ENCODE measurements at regions not wholly inside any gene's neighbourhood (a gene's known extent, or its start where the extent isn't known, plus 50 kb on each side); places are given as distances from the start of the nearest gene placed in this dataset.
"Not testable (repeated sequence)": the region's sequence is repeated elsewhere in the genome, so short reads cannot be mapped to it uniquely, and the experiment has no call there.

DNA sequence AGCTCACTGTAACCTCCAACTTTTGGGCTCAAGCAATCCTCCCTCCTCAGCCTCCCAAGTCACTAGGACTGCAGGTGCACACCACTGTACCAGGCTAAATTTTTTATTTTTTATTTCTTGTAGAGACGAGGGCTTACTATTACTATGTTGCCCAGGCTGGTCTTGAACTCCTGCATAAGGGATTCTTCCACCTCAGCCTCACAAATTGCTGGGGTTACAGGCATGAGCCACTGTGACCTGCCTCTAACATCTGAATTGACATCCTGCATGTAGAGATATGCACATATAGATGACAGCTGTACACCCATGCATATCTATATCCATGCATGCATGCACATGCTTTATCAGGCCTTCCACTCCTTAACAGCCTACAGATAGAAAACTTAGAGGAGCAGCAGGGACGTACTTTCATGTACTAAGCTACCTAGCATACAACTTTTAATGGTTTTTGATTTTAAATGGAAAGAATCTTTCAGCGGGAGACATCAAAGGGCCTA lies 740.9 kb upstream of the TPTE start:
- no peaks in the 10 kb centered on the region for H3K9me3 ChIP-seq (ENCODE audit: control insufficient read depth, insufficient read depth, low read depth, low read length)
- no peaks in the 10 kb centered on the region for H3K4me1 ChIP-seq (ENCODE audit: control insufficient read depth, insufficient read depth, low read length)
- H3K36me3 ChIP-seq (ENCODE audit: control insufficient read depth in 2 of 2, insufficient read depth in 1 of 2, low read length in 2 of 2): no peaks in the 10 kb centered on the region
- TF ChIP-seq ZNF138 (tag by site-specific recombination; IDR thresholded peaks at IDR 0.05; ENCODE audit: borderline replicate concordance): no peak
- TF ChIP-seq SP2 (tag by site-specific recombination; IDR thresholded peaks at IDR 0.05): no peak
- no peak for TF ChIP-seq YY2 (tag by site-specific recombination; IDR thresholded peaks at IDR 0.05)
- no peak for TF ChIP-seq ZNF2 (tag by site-specific recombination; IDR thresholded peaks at IDR 0.05)
- TF ChIP-seq SCRT1 (tag by site-specific recombination; IDR thresholded peaks at IDR 0.05; ENCODE audit: borderline replicate concordance): no peak
- TF ChIP-seq ZNF202 (tag by site-specific recombination; IDR thresholded peaks at IDR 0.05; ENCODE audit: borderline replicate concordance): no peak
- TF ChIP-seq ZNF394 (tag by site-specific recombination; IDR thresholded peaks at IDR 0.05; ENCODE audit: borderline replicate concordance): no peak
- no peak for TF ChIP-seq ZNF133 (tag by site-specific recombination; IDR thresholded peaks at IDR 0.05)
- TF ChIP-seq HOXD13 (CRISPR knock-in tag; IDR thresholded peaks at IDR 0.05; ENCODE audit: borderline replicate concordance): no peak
- no peak for TF ChIP-seq ZNF624 (tag by site-specific recombination; IDR thresholded peaks at IDR 0.05)
- TF ChIP-seq ZNF792 (tag by site-specific recombination; IDR thresholded peaks at IDR 0.05): no peak
- ChIA-PET CTCF (no interaction called here), POLR2A (no interaction called here)
- H3K27ac ChIP-seq (ENCODE audit: extremely low read depth, low read depth, low read length): no peak overlapping the region
- no peak overlapping the region for H3K4me3 ChIP-seq (ENCODE audit: low read depth, low read length)

DNA sequence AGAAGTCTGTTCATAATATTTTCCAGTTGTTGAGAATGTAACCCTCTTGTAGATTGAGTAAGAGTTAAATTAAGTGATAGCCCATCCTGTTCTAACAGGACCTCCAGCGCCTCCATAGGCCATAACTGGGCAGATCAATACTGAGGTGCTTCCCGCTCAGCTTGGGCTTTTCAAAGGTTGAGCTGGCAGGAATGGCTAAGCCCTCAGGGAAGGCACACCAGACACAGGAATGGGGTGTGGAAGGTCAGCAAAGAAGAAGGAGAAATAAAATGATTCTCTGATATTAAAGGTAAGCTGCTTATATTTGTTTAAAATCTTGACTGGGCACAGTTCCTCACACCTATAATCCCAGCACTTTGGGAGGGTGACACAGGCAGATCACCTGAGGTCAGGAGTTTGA lies 737.8 kb upstream of the TPTE start:
- H3K9me3 ChIP-seq (ENCODE audit: control insufficient read depth, insufficient read depth, low read depth, low read length); H3K27ac ChIP-seq (ENCODE audit: extremely low read depth, low read depth, low read length); H3K4me1 ChIP-seq (ENCODE audit: control insufficient read depth, insufficient read depth, low read length); H3K4me3 ChIP-seq (ENCODE audit: low read depth, low read length); POLR2A ChIA-PET; H3K36me3 ChIP-seq (ENCODE audit: control insufficient read depth in 2 of 2, insufficient read depth in 1 of 2, low read length in 2 of 2): not testable (repeated sequence)
- CTCF ChIA-PET: interaction anchor here (0.5 kb wide), 1 partner anchor 22 kb away, joined by 4 read pairs; no protein-coding TSS in a partner anchor

DNA sequence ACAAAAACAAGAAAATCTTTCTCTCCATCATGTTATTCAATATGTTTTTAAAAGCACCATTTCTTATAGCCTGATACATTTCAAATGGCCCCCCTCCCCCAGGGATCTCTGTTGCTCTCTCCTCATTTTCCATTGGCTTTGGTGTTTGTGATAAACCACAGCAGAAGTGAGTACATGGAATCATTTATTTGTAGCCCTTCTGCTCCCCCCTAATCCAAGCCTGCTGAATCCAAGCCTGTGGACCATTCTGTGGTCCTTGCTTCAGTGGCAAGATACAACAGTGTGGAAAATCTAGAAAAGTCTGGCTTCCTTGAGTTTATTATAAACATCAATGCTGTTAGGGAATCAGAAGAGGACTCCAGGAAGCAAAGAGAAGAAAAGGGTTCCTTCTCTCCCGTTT lies 737.2 kb upstream of the TPTE start:
- CTCF ChIA-PET; H3K9me3 ChIP-seq (ENCODE audit: control insufficient read depth, insufficient read depth, low read depth, low read length); H3K4me1 ChIP-seq (ENCODE audit: control insufficient read depth, insufficient read depth, low read length); H3K27ac ChIP-seq (ENCODE audit: extremely low read depth, low read depth, low read length); POLR2A ChIA-PET; H3K4me3 ChIP-seq (ENCODE audit: low read depth, low read length); H3K36me3 ChIP-seq (ENCODE audit: control insufficient read depth in 2 of 2, insufficient read depth in 1 of 2, low read length in 2 of 2): not testable (repeated sequence)

DNA sequence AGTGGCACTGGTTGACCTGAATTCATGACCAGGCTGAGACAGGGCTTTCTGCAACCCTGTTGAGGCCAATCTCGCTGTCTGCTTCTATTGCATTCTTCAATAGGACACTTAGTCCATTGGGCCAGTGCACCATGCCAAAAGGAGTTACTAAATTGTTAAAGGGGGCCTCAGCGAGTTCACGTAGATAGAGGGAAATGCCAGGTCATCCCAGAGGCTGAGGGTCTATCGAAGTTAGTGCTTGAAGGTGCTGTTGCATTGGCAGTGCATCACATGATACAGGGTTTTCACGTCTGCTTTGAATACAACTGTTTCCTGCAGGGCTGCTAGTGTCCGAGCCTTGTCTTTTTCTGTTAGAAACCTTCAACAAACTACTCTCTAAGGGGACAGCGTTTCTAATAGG lies 735.3 kb upstream of the TPTE start:
- H3K4me1 ChIP-seq (ENCODE audit: control insufficient read depth, insufficient read depth, low read length); H3K36me3 ChIP-seq (ENCODE audit: control insufficient read depth in 2 of 2, insufficient read depth in 1 of 2, low read length in 2 of 2); H3K9me3 ChIP-seq (ENCODE audit: control insufficient read depth, insufficient read depth, low read depth, low read length); H3K4me3 ChIP-seq (ENCODE audit: low read depth, low read length); H3K27ac ChIP-seq (ENCODE audit: extremely low read depth, low read depth, low read length); CTCF ChIA-PET; POLR2A ChIA-PET: not testable (repeated sequence)

DNA sequence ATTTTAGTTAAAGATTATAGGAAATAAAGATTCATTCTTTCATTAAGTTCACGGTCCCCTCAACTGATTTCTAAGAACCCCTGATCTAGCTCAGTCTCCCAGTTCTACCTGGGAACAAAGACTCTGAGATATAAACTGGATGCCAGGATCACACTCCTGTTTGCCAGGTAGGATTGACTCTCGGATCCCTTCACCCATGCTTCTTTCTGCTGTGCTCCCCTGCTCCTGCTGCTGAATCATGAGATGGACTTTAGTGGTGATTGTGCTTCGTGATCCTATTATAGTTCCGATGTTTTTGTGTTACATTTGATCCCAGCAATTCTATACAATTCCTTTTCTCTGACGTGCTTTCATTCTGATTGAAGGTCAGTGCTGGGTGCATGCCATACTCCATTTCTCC lies 733.1 kb upstream of the TPTE start:
- H3K4me1 ChIP-seq (ENCODE audit: control insufficient read depth, insufficient read depth, low read length); CTCF ChIA-PET; H3K4me3 ChIP-seq (ENCODE audit: low read depth, low read length); POLR2A ChIA-PET; H3K27ac ChIP-seq (ENCODE audit: extremely low read depth, low read depth, low read length); H3K9me3 ChIP-seq (ENCODE audit: control insufficient read depth, insufficient read depth, low read depth, low read length); H3K36me3 ChIP-seq (ENCODE audit: control insufficient read depth in 2 of 2, insufficient read depth in 1 of 2, low read length in 2 of 2): not testable (repeated sequence)

DNA sequence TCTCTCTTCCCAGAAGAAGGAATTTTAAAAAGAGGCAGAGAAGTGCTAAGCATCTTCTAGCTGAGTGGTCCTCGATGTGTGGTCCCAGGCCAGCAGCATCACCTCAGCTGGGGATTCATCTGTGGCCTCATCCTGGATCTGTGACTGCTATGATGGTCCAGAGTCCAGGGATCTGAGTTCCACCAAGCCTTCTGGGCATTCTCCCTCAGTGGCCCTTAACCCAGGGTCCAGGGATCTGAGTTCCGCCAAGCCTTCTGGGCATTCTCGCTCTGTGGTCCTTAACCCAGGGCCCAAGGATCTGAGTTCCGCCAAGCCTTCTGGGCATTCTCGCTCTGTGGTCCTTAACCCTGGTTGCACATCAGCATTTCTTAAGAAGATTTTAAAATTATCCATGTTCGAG lies 731.0 kb upstream of the TPTE start:
- H3K4me1 ChIP-seq (ENCODE audit: control insufficient read depth, insufficient read depth, low read length); H3K36me3 ChIP-seq (ENCODE audit: control insufficient read depth in 2 of 2, insufficient read depth in 1 of 2, low read length in 2 of 2); CTCF ChIA-PET; H3K9me3 ChIP-seq (ENCODE audit: control insufficient read depth, insufficient read depth, low read depth, low read length); H3K4me3 ChIP-seq (ENCODE audit: low read depth, low read length); H3K27ac ChIP-seq (ENCODE audit: extremely low read depth, low read depth, low read length); POLR2A ChIA-PET: not testable (repeated sequence)

DNA sequence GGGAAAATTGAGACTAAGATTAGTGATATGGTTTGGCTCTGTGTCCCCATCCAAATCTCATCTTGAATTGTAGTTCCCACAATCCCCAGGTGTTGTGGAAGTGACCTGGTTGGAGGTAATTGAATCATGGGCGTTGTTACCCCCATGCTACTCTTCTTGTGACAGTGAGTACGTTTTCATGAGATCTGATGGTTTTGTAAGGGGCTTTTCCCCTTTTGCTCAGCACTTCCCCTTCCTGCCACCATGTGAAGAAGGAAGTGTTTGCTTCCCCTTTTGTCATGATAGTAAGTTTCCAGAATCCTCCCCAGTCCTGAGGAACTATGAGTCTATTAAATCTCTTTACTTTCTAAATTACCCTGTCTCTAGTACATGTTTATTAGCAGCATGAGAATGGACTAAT lies 729.9 kb upstream of the TPTE start:
- POLR2A ChIA-PET, CTCF ChIA-PET: not testable (repeated sequence)

DNA sequence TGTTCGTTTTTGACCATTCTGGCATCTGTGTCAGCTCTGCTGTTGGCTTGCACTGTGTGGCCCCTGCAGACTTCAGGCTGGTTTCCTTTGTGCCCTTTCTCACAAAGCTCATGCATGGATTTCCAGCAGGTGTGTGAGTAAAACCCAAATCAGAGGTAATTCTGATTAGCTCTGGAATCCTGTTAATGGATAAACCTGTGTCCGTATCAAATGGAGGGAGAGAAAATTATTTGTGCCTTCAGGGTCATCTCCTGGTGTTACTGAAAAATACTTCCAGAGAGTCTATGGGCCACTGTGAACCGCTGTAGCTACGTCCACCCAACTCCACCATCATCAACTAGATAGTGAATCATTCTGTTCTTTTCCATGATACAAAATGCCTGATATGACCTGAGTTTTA lies 726.1 kb upstream of the TPTE start:
- CTCF ChIA-PET; POLR2A ChIA-PET; H3K4me3 ChIP-seq (ENCODE audit: low read depth, low read length); H3K36me3 ChIP-seq (ENCODE audit: control insufficient read depth in 2 of 2, insufficient read depth in 1 of 2, low read length in 2 of 2); H3K4me1 ChIP-seq (ENCODE audit: control insufficient read depth, insufficient read depth, low read length); H3K27ac ChIP-seq (ENCODE audit: extremely low read depth, low read depth, low read length); H3K9me3 ChIP-seq (ENCODE audit: control insufficient read depth, insufficient read depth, low read depth, low read length): not testable (repeated sequence)

More for the DNA sequence above, 729.9 kb upstream of the TPTE start:
- H3K9me3 ChIP-seq (ENCODE audit: control insufficient read depth, insufficient read depth, low read depth, low read length); H3K4me3 ChIP-seq (ENCODE audit: low read depth, low read length); H3K4me1 ChIP-seq (ENCODE audit: control insufficient read depth, insufficient read depth, low read length); H3K36me3 ChIP-seq (ENCODE audit: control insufficient read depth in 2 of 2, insufficient read depth in 1 of 2, low read length in 2 of 2); H3K27ac ChIP-seq (ENCODE audit: extremely low read depth, low read depth, low read length): not testable (repeated sequence)

DNA sequence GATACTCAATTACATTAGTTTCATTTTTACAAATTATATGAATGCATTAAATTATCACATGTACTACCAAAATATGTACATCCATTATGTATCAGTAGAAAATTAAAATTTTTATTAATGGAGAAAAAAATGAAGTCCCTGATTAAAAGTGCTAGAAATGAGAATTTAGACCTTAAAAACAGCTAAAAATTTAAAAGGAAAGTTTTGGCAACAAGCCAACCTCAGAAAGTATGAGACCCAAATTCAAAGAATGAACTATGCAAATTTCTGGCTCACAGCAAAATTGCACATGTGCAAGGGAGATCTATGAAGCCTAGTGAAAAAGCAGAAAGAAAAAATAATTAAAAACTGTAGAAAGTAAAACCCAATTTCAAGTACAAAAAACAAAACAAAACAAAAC lies 725.1 kb upstream of the TPTE start:
- H3K9me3 ChIP-seq (ENCODE audit: control insufficient read depth, insufficient read depth, low read depth, low read length); CTCF ChIA-PET; H3K4me1 ChIP-seq (ENCODE audit: control insufficient read depth, insufficient read depth, low read length); H3K27ac ChIP-seq (ENCODE audit: extremely low read depth, low read depth, low read length); POLR2A ChIA-PET; H3K4me3 ChIP-seq (ENCODE audit: low read depth, low read length); H3K36me3 ChIP-seq (ENCODE audit: control insufficient read depth in 2 of 2, insufficient read depth in 1 of 2, low read length in 2 of 2): not testable (repeated sequence)
